ENCODE measurements at regions not wholly inside any gene's neighbourhood (a gene's known extent, or its start where the extent isn't known, plus 50 kb on each side); places are given as distances from the start of the nearest gene placed in this dataset.

DNA sequence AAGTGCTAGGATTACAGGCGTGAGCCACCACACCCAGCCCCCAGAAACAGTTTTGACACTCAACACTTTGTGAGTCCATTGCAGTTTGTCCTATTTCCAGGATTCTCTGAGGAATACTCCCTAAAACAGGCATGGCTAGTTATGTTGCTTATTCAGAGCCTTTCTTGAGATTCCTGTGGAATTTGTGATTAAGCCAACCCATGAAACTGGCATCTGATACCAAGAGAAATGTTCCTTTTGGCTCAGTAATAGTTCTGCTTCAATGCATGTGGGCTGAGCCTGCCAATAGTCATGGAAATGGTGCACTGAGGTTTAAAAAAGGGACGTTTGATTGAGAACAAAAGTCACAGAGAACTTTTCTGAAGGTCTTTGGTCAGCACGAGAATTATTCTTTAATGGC, 241.7 kb downstream of the PPP1R2C start:
- no peaks in the 10 kb centered on the region for H3K36me3 ChIP-seq (ENCODE audit: control insufficient read depth in 2 of 2, extremely low read depth in 1 of 2, insufficient read depth in 2 of 2, low read length in 2 of 2)
- no peaks in the 10 kb centered on the region for H3K4me1 ChIP-seq (ENCODE audit: control insufficient read depth, extremely low read depth, insufficient read depth, low read length)
- no peaks in the 10 kb centered on the region for H3K9me3 ChIP-seq (ENCODE audit: control insufficient read depth, low read depth, low read length)
- DNase-seq (ENCODE audit: low read depth, low spot score) (no peak), FAIRE-seq (no peak)
- no peaks in the 10 kb centered on the region for H3K27me3 ChIP-seq (ENCODE audit: control insufficient read depth, extremely low read depth, insufficient read depth, low read length)
- no peaks in the 10 kb centered on the region for H4K20me1 ChIP-seq (ENCODE audit: control insufficient read depth, extremely low read depth, insufficient read depth, low read length)
- no peak overlapping the region for H3K9ac ChIP-seq (ENCODE audit: control insufficient read depth, extremely low read depth, insufficient read depth, low read length)
- dilution Hi-C loops (cut with MboI; ENCODE audit: extremely low pct_ligation_motif_present, low sequenced_read_pairs), result no loop called here
- H2AFZ ChIP-seq (ENCODE audit: control insufficient read depth, low read length), result no peak overlapping the region
- H3K4me2 ChIP-seq (ENCODE audit: control insufficient read depth, extremely low read depth, insufficient read depth, low read depth, low read length), result no peak overlapping the region
- H3K27ac ChIP-seq (ENCODE audit: control insufficient read depth, insufficient read depth, low read length), result no peak overlapping the region
- no peak overlapping the region for H3K4me3 ChIP-seq (ENCODE audit: control insufficient read depth in 2 of 3, extremely low read depth in 1 of 3, insufficient read depth in 2 of 3, low read depth in 1 of 3, low read length in 3 of 3)
- no peaks in the 10 kb centered on the region for H3K9me1 ChIP-seq (ENCODE audit: control insufficient read depth, extremely low read depth, insufficient read depth, low read length)
- H3K79me2 ChIP-seq (ENCODE audit: control insufficient read depth, insufficient read depth, low read length), result no peaks in the 10 kb centered on the region
- TF ChIP-seq EZH2 (IDR thresholded peaks at IDR 0.05; ENCODE audit: low read length), result no peak
- no peak for TF ChIP-seq CTCF (optimal IDR thresholded peaks at IDR 0.05 in 1 of 3, IDR thresholded peaks at IDR 0.05 in 1 of 3, conservative IDR thresholded peaks at IDR 0.05 in 1 of 3; ENCODE audit: extremely low read depth in 1 of 3, insufficient read depth in 2 of 3, low read length in 3 of 3)

DNA sequence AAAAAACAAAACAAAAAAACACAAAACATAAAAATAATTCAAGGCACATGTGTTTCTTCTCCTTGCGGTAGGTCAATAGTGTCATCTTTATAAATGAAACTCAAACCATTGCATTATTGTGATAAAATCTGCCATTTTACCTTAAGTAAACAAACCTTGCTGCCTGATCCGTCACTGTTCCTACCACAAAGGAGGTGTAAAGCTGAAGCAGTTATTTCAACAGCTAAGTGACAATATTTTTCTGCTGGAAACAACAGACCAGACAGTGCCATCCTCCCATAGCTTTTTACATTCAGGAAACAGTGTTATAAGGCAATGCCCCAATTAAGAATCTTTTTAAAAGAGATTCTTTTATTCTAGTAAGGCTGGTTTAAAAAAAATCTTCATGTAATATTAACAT, 242.7 kb downstream of the PPP1R2C start:
- no peak overlapping the region for H3K4me3 ChIP-seq (ENCODE audit: control insufficient read depth in 2 of 3, extremely low read depth in 1 of 3, insufficient read depth in 2 of 3, low read depth in 1 of 3, low read length in 3 of 3)
- no peaks in the 10 kb centered on the region for H3K9me3 ChIP-seq (ENCODE audit: control insufficient read depth, low read depth, low read length)
- no peaks in the 10 kb centered on the region for H3K79me2 ChIP-seq (ENCODE audit: control insufficient read depth, insufficient read depth, low read length)
- no peak for TF ChIP-seq CTCF (optimal IDR thresholded peaks at IDR 0.05 in 1 of 3, IDR thresholded peaks at IDR 0.05 in 1 of 3, conservative IDR thresholded peaks at IDR 0.05 in 1 of 3; ENCODE audit: extremely low read depth in 1 of 3, insufficient read depth in 2 of 3, low read length in 3 of 3)
- no peak for TF ChIP-seq EZH2 (IDR thresholded peaks at IDR 0.05; ENCODE audit: low read length)
- no peak overlapping the region for H3K27ac ChIP-seq (ENCODE audit: control insufficient read depth, insufficient read depth, low read length)
- H3K9me1 ChIP-seq (ENCODE audit: control insufficient read depth, extremely low read depth, insufficient read depth, low read length), result no peaks in the 10 kb centered on the region
- H3K9ac ChIP-seq (ENCODE audit: control insufficient read depth, extremely low read depth, insufficient read depth, low read length), result no peak overlapping the region
- no peaks in the 10 kb centered on the region for H3K36me3 ChIP-seq (ENCODE audit: control insufficient read depth in 2 of 2, extremely low read depth in 1 of 2, insufficient read depth in 2 of 2, low read length in 2 of 2)
- no peak overlapping the region for H3K4me2 ChIP-seq (ENCODE audit: control insufficient read depth, extremely low read depth, insufficient read depth, low read depth, low read length)
- DNase-seq (ENCODE audit: low read depth, low spot score) (no peak), FAIRE-seq (no peak)
- H3K27me3 ChIP-seq (ENCODE audit: control insufficient read depth, extremely low read depth, insufficient read depth, low read length), result no peaks in the 10 kb centered on the region
- peaks cover 2% of the 10 kb centered on the region for H3K4me1 ChIP-seq (ENCODE audit: control insufficient read depth, extremely low read depth, insufficient read depth, low read length)
- no peaks in the 10 kb centered on the region for H4K20me1 ChIP-seq (ENCODE audit: control insufficient read depth, extremely low read depth, insufficient read depth, low read length)
- dilution Hi-C loops (cut with MboI; ENCODE audit: extremely low pct_ligation_motif_present, low sequenced_read_pairs), result no loop called here
- no peak overlapping the region for H2AFZ ChIP-seq (ENCODE audit: control insufficient read depth, low read length)

All from keratinocyte (primary cell).